Hepatocyte (in vitro differentiated cells): ENCODE measurements at regions not wholly inside any gene's neighbourhood (a gene's known extent, or its start where the extent isn't known, plus 50 kb on each side); places are given as distances from the start of the nearest gene placed in this dataset.

Experiments used
- DNase-seq: peaks from one replicate; pipeline ENCODE4 v3.0.0-alpha.2; 2016; ENCODE audit warnings: low spot score
- H2AFZ ChIP-seq: fragments of 200-600 bp; sonication (generic); 2 replicates; pipeline ENCODE4 v1.6.0; 2016; ENCODE audit warnings: antibody characterized with exemption, mild to moderate bottlenecking
- H3K27ac ChIP-seq: fragments of 200-600 bp; sonication (generic); 2 replicates; pipeline ENCODE4 v1.5.1; 2016; ENCODE audit warnings: mild to moderate bottlenecking
- H3K27me3 ChIP-seq: fragments of 200-600 bp; sonication (generic); 2 replicates; pipeline ENCODE4 v1.6.1; 2016
- H3K36me3 ChIP-seq: fragments of 200-600 bp; sonication (generic); replicated peaks from 2 replicates; pipeline ENCODE4 v1.5.1; 2016; ENCODE audit warnings: low read depth; ENCODE audit not compliant: insufficient read depth
- H3K4me1 ChIP-seq: fragments of 200-600 bp; sonication (generic); 2 replicates; pipeline ENCODE4 v1.5.1; 2016; ENCODE audit warnings: mild to moderate bottlenecking, moderate library complexity; ENCODE audit not compliant: insufficient read depth
- H3K4me2 ChIP-seq: fragments of 200-600 bp; sonication (generic); 2 replicates; pipeline ENCODE4 v1.6.0; 2016
- H3K4me3 ChIP-seq: fragments of 200-600 bp; sonication (generic); 2 replicates; pipeline ENCODE4 v1.5.1; 2016; ENCODE audit warnings: mild to moderate bottlenecking
- H3K79me2 ChIP-seq: fragments of 200-600 bp; sonication (generic); 2 replicates; pipeline ENCODE4 v1.6.0; 2017; ENCODE audit warnings: mild to moderate bottlenecking
- H3K9me2 ChIP-seq: fragments of 200-600 bp; sonication (generic); replicated peaks from 2 replicates; pipeline ENCODE4 v1.6.0; 2017; ENCODE audit warnings: mild to moderate bottlenecking; ENCODE audit not compliant: insufficient read depth
- H3K9me3 ChIP-seq: fragments of 200-600 bp; sonication (generic); 2 replicates; pipeline ENCODE4 v1.5.1; 2016; ENCODE audit warnings: low read depth, mild to moderate bottlenecking
- H4K20me1 ChIP-seq: fragments of 200-600 bp; sonication (generic); 2 replicates; pipeline ENCODE4 v1.6.0; 2016; ENCODE audit warnings: mild to moderate bottlenecking; ENCODE audit not compliant: insufficient read depth, poor library complexity, severe bottlenecking
- CTCF ChIP-seq: fragments of 200-600 bp; sonication (generic); IDR thresholded peaks from 2 replicates; pipeline ENCODE4 v1.5.1; 2016; ENCODE audit warnings: antibody characterized with exemption, mild to moderate bottlenecking; ENCODE audit not compliant: poor library complexity
- EZH2 ChIP-seq: fragments of 200-600 bp; sonication (generic); IDR thresholded peaks from 2 replicates; pipeline ENCODE4 v1.6.1; 2016; ENCODE audit warnings: antibody characterized with exemption, mild to moderate bottlenecking, borderline replicate concordance
- EZH2phosphoT487 ChIP-seq: fragments of 200-600 bp; sonication (generic); IDR thresholded peaks from one replicate; pipeline ENCODE4 v1.6.1; 2018; ENCODE audit warnings: antibody characterized with exemption, mild to moderate bottlenecking, low read depth, moderate library complexity; ENCODE audit not compliant: unreplicated experiment, severe bottlenecking
- WGBS: methylation state at CpG from one replicate; pipeline ENCODE4 v1.1.6; 2016; ENCODE audit warnings: low lambda C conversion rate; ENCODE audit errors: missing lambda C conversion rate; 5-methylcytosine and 5-hydroxymethylcytosine counted together

DNA sequence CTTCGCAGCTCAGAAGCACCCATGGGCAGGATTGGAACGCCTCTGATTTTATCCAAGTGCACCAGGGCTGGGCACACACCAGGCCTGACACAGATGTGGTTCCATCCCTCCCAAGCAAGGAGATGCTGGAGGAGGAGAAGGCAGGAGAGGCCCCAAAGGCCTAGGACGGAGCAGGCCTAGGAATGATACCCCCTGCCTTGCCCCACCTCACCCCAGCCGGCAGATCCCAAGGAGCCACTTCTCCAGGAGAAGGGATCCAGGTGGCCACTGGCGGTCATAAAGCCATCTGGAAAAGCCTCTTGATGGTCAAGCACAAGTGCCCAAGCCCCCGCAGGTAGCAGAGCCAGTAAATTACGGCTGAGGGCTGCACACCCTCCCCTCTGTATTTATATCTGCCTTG lies 211.8 kb downstream of the TBC1D2B start:
- Histone ChIP-seq H3K9me3 (no peaks in the 10 kb centered on the region), H3K27ac (no peak overlapping the region), H3K27me3 (no peaks in the 10 kb centered on the region), H2AFZ (no peak overlapping the region), H3K9me2 (no peaks in the 10 kb centered on the region), H3K4me1 (no peaks in the 10 kb centered on the region), H4K20me1 (no peaks in the 10 kb centered on the region), H3K36me3 (no peaks in the 10 kb centered on the region), H3K4me3 (no peak overlapping the region), H3K79me2 (no peaks in the 10 kb centered on the region), H3K4me2 (no peak overlapping the region)
- TF ChIP-seq CTCF (no peak), EZH2phosphoT487 (no peak), EZH2 (no peak)
- 81% methylated on average over 7 of the region's 7 CpGs for WGBS
- DNase-seq: no peak

DNA sequence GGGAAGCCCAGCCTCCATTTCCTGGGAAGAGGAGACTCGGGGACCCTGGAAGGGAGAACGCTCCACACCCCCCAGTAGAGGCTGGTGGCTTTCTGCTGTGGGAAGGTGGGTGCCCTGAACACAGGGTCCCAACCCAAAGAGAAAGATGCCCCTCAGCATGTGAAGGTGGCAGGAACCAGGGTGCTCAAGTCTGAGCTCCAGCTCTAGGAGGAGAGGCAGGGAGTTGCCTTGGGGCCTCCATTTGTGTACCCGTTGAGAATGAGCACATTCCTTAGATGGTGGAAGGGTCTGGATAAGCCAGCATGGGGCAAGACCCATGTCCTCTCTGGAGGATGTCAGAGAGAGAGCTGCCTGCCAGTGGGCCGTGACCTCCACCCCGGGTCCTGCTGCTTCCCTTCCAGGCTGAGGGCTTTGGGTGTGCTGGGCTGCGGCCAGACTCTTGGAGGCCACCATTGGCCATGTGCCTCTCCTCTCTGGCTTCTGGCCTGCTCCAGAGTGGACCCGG lies 212.4 kb downstream of the TBC1D2B start:
- Histone ChIP-seq H2AFZ (no peak overlapping the region), H4K20me1 (no peaks in the 10 kb centered on the region), H3K27me3 (no peaks in the 10 kb centered on the region), H3K4me3 (no peak overlapping the region), H3K36me3 (no peaks in the 10 kb centered on the region), H3K4me2 (no peak overlapping the region), H3K79me2 (no peaks in the 10 kb centered on the region), H3K4me1 (no peaks in the 10 kb centered on the region), H3K27ac (no peak overlapping the region), H3K9me2 (no peaks in the 10 kb centered on the region), H3K9me3 (no peaks in the 10 kb centered on the region)
- DNase-seq: no peak
- TF ChIP-seq EZH2 (no peak), EZH2phosphoT487 (no peak), CTCF (no peak)
- 82% methylated on average over 7 of the region's 7 CpGs for WGBS

DNA sequence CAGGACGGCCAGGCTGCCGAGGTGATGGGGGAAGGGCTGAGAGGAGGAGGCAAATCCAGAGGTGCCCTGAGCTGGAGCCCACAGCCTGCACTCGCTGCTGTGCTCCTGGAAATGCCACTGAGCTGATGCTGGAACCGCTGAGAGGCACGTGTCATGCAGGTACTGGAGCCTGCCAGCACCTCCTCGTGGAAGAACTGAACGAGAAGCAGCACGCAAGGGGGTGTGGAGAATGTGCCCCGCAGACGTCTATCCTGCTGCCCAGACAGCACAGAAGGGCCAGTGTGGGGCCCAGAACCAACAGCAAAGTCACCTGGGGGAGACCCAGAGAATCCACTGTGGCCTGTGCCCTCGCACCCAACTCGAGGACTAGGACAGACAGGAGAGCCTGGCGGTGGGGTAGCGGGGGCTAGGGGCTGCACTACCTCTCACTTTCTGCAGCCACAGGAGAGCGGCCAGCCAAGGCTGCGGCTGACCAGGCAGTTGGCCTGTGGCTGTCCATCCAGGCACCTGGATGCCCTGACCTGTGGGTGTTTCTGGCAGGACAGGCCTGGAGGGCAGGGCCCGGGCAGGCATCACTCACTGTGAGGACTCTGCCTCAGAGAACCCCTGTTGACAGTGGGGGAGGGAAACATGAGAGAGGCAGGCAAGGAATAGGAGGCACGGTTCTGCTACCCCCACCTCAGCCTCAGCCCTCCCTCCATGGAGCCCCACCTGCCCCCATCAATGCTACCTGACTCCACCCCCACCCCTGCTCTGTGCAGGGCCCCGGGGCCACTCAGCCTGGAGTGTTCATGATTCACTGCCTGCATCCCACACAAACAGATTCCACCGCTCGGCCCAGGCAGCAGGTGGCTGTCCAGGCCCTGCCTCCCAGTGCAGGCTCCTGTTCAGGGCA lies 213.1 kb downstream of the TBC1D2B start:
- Histone ChIP-seq H3K27me3 (no peaks in the 10 kb centered on the region), H3K4me1 (no peaks in the 10 kb centered on the region), H3K9me2 (no peaks in the 10 kb centered on the region), H3K4me2 (no peak overlapping the region), H3K79me2 (no peaks in the 10 kb centered on the region), H3K9me3 (no peaks in the 10 kb centered on the region), H3K27ac (no peak overlapping the region), H3K4me3 (no peak overlapping the region), H2AFZ (no peak overlapping the region), H3K36me3 (no peaks in the 10 kb centered on the region), H4K20me1 (no peaks in the 10 kb centered on the region)
- TF ChIP-seq EZH2 (no peak), EZH2phosphoT487 (no peak), CTCF (no peak)
- whole genome bisulfite sequencing: 64% methylated on average over 20 of the region's 21 CpGs
- DNase-seq: no peak
